ENCODE measurements at regions not wholly inside any gene's neighbourhood (a gene's known extent, or its start where the extent isn't known, plus 50 kb on each side); places are given as distances from the start of the nearest gene placed in this dataset.

- no peak for DNase-seq (ENCODE audit: extremely low spot score)
- TF ChIP-seq ZNF384 (IDR thresholded peaks at IDR 0.05) (no peak), CTBP1 (IDR thresholded peaks at IDR 0.05; ENCODE audit: borderline replicate concordance) (no peak), SP1 (IDR thresholded peaks at IDR 0.05) (no peak), FOXA1 (IDR thresholded peaks at IDR 0.05) (no peak), FOXM1 (IDR thresholded peaks at IDR 0.05; ENCODE audit: borderline replicate concordance) (no peak), FOXK2 (IDR thresholded peaks at IDR 0.05) (no peak), ELF4 (IDR thresholded peaks at IDR 0.05) (no peak), HDGF (IDR thresholded peaks at IDR 0.05; ENCODE audit: borderline replicate concordance) (no peak), L3MBTL2 (conservative IDR thresholded peaks at IDR 0.05) (no peak), BHLHE40 (IDR thresholded peaks at IDR 0.05; ENCODE audit: borderline replicate concordance) (no peak), TARDBP (IDR thresholded peaks at IDR 0.05) (no peak), NFRKB (IDR thresholded peaks at IDR 0.05) (no peak), ARNT (IDR thresholded peaks at IDR 0.05) (no peak)
- TF ChIP-seq, protein P1, sequence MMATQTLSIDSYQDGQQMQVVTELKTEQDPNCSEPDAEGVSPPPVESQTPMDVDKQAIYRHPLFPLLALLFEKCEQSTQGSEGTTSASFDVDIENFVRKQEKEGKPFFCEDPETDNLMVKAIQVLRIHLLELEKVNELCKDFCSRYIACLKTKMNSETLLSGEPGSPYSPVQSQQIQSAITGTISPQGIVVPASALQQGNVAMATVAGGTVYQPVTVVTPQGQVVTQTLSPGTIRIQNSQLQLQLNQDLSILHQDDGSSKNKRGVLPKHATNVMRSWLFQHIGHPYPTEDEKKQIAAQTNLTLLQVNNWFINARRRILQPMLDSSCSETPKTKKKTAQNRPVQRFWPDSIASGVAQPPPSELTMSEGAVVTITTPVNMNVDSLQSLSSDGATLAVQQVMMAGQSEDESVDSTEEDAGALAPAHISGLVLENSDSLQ (IDR thresholded peaks at IDR 0.05): no peak
- POLR2A ChIA-PET: no interaction called here
- CTCF ChIA-PET: no interaction called here
Observed at GRCh38 chr2:19607931-19608771, 249.7 kb upstream of the OSR1 start.

GRCh38 chr2:19607400-19607799, 249.0 kb upstream of the OSR1 start:
- POLR2A ChIA-PET: no interaction called here
- CTCF ChIA-PET: no interaction called here
- TF ChIP-seq, protein P1 (IDR thresholded peaks at IDR 0.05): no peak
- TF ChIP-seq HDGF (IDR thresholded peaks at IDR 0.05; ENCODE audit: borderline replicate concordance): no peak
- TF ChIP-seq L3MBTL2 (conservative IDR thresholded peaks at IDR 0.05): no peak
- no peak for TF ChIP-seq CTBP1 (IDR thresholded peaks at IDR 0.05; ENCODE audit: borderline replicate concordance)
- no peak for TF ChIP-seq FOXK2 (IDR thresholded peaks at IDR 0.05)
- no peak for TF ChIP-seq ZNF384 (IDR thresholded peaks at IDR 0.05)
- TF ChIP-seq FOXM1 (IDR thresholded peaks at IDR 0.05; ENCODE audit: borderline replicate concordance): no peak
- TF ChIP-seq ELF4 (IDR thresholded peaks at IDR 0.05): no peak
- TF ChIP-seq TARDBP (IDR thresholded peaks at IDR 0.05): no peak
- no peak for TF ChIP-seq ARNT (IDR thresholded peaks at IDR 0.05)
- TF ChIP-seq SP1 (IDR thresholded peaks at IDR 0.05): no peak
- no peak for TF ChIP-seq NFRKB (IDR thresholded peaks at IDR 0.05)
- no peak for TF ChIP-seq FOXA1 (IDR thresholded peaks at IDR 0.05)
- no peak for TF ChIP-seq BHLHE40 (IDR thresholded peaks at IDR 0.05; ENCODE audit: borderline replicate concordance)
- TF ChIP-seq LEF1 (IDR thresholded peaks at IDR 0.05; ENCODE audit: borderline replicate concordance): no peak
- DNase-seq (ENCODE audit: extremely low spot score): no peak

GRCh38 chr2:19600982-19601381, 242.6 kb upstream of the OSR1 start:
- ChIA-PET CTCF (no interaction called here), POLR2A (no interaction called here)
- TF ChIP-seq TARDBP (IDR thresholded peaks at IDR 0.05) (no peak), BHLHE40 (IDR thresholded peaks at IDR 0.05; ENCODE audit: borderline replicate concordance) (no peak), NFRKB (IDR thresholded peaks at IDR 0.05) (no peak), FOXK2 (IDR thresholded peaks at IDR 0.05) (no peak)
- DNase-seq (ENCODE audit: extremely low spot score): no peak

- TF ChIP-seq BHLHE40 (IDR thresholded peaks at IDR 0.05; ENCODE audit: borderline replicate concordance): no peak
- no peak for TF ChIP-seq L3MBTL2 (conservative IDR thresholded peaks at IDR 0.05)
- no peak for TF ChIP-seq ZNF384 (IDR thresholded peaks at IDR 0.05)
- no peak for TF ChIP-seq FOXM1 (IDR thresholded peaks at IDR 0.05; ENCODE audit: borderline replicate concordance)
- no peak for TF ChIP-seq NFRKB (IDR thresholded peaks at IDR 0.05)
- TF ChIP-seq FOXA1 (IDR thresholded peaks at IDR 0.05): no peak
- no peak for TF ChIP-seq SUZ12 (IDR thresholded peaks at IDR 0.05)
- TF ChIP-seq CTBP1 (IDR thresholded peaks at IDR 0.05; ENCODE audit: borderline replicate concordance): no peak
- no peak for TF ChIP-seq TARDBP (IDR thresholded peaks at IDR 0.05)
- TF ChIP-seq LEF1 (IDR thresholded peaks at IDR 0.05; ENCODE audit: borderline replicate concordance): no peak
- DNase-seq (ENCODE audit: extremely low spot score): no peak
- CTCF ChIA-PET: no interaction called here
- POLR2A ChIA-PET: no interaction called here
Observed at GRCh38 chr2:19600506-19600905, 242.1 kb upstream of the OSR1 start.

GRCh38 chr2:19598971-19599370, 240.5 kb upstream of the OSR1 start:
- no peak for DNase-seq (ENCODE audit: extremely low spot score)
- ChIA-PET POLR2A (no interaction called here), CTCF (no interaction called here)
- no peak for TF ChIP-seq ELF4 (IDR thresholded peaks at IDR 0.05)
- TF ChIP-seq CTBP1 (IDR thresholded peaks at IDR 0.05; ENCODE audit: borderline replicate concordance): no peak
- TF ChIP-seq FOXM1 (IDR thresholded peaks at IDR 0.05; ENCODE audit: borderline replicate concordance): no peak
- no peak for TF ChIP-seq BHLHE40 (IDR thresholded peaks at IDR 0.05; ENCODE audit: borderline replicate concordance)
- TF ChIP-seq FOXK2 (IDR thresholded peaks at IDR 0.05): no peak
- TF ChIP-seq, protein P1 (IDR thresholded peaks at IDR 0.05): no peak
- no peak for TF ChIP-seq LEF1 (IDR thresholded peaks at IDR 0.05; ENCODE audit: borderline replicate concordance)
- no peak for TF ChIP-seq L3MBTL2 (conservative IDR thresholded peaks at IDR 0.05)
- TF ChIP-seq FOXA1 (IDR thresholded peaks at IDR 0.05): no peak
- TF ChIP-seq SUZ12 (IDR thresholded peaks at IDR 0.05): no peak
- no peak for TF ChIP-seq TARDBP (IDR thresholded peaks at IDR 0.05)
- no peak for TF ChIP-seq ARNT (IDR thresholded peaks at IDR 0.05)
- TF ChIP-seq HDGF (IDR thresholded peaks at IDR 0.05; ENCODE audit: borderline replicate concordance): no peak

GRCh38 chr2:19592197-19592596, 233.8 kb upstream of the OSR1 start:
- ChIA-PET CTCF (no interaction called here), POLR2A (no interaction called here)
- no peak for DNase-seq (ENCODE audit: extremely low spot score)
- TF ChIP-seq BHLHE40 (IDR thresholded peaks at IDR 0.05; ENCODE audit: borderline replicate concordance): no peak
- TF ChIP-seq SUZ12 (IDR thresholded peaks at IDR 0.05): no peak
- no peak for TF ChIP-seq TARDBP (IDR thresholded peaks at IDR 0.05)
- no peak for TF ChIP-seq ARNT (IDR thresholded peaks at IDR 0.05)
- no peak for TF ChIP-seq NFRKB (IDR thresholded peaks at IDR 0.05)
- no peak for TF ChIP-seq CTBP1 (IDR thresholded peaks at IDR 0.05; ENCODE audit: borderline replicate concordance)
- no peak for TF ChIP-seq FOXK2 (IDR thresholded peaks at IDR 0.05)
- no peak for TF ChIP-seq LEF1 (IDR thresholded peaks at IDR 0.05; ENCODE audit: borderline replicate concordance)
- no peak for TF ChIP-seq ELF4 (IDR thresholded peaks at IDR 0.05)
- TF ChIP-seq SP1 (IDR thresholded peaks at IDR 0.05): no peak
- no peak for TF ChIP-seq FOXA1 (IDR thresholded peaks at IDR 0.05)
- TF ChIP-seq HDGF (IDR thresholded peaks at IDR 0.05; ENCODE audit: borderline replicate concordance): no peak
- no peak for TF ChIP-seq L3MBTL2 (conservative IDR thresholded peaks at IDR 0.05)
